ENCODE measurements at regions not wholly inside any gene's neighbourhood (a gene's known extent, or its start where the extent isn't known, plus 50 kb on each side); places are given as distances from the start of the nearest gene placed in this dataset.

DNA sequence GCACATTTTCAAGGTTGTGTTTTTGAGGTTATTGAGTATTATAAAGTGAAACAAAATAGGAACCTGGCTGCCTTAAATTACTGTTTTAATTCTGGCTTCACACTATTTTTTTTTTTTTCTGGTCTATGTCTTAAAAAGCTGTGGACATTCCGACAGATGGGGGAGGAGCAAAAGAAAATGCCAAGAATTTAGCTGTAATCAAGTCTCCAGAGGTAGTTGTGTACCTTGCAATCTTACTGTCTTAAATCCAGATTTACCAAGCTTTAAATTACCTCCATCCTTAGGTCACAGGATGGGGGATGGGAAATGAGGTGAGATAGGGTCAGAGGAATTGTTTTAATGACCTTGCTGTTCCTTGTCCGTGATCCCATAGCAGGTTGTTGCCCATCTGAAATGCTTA lies 182.8 kb downstream of the UTRN start:
- no peak for TF ChIP-seq EGR1 (IDR thresholded peaks at IDR 0.05)
- no peak for TF ChIP-seq RAD21 (IDR thresholded peaks at IDR 0.05; ENCODE audit: low read depth)
- TF ChIP-seq CEBPB (IDR thresholded peaks at IDR 0.05), result no peak
- no peak for TF ChIP-seq TAF1 (IDR thresholded peaks at IDR 0.05; ENCODE audit: low read depth)
- no peak for TF ChIP-seq REST (IDR thresholded peaks at IDR 0.05; ENCODE audit: low read depth)
- no peak for TF ChIP-seq EP300 (IDR thresholded peaks at IDR 0.05; ENCODE audit: borderline replicate concordance)
- no peak for TF ChIP-seq YY1 (IDR thresholded peaks at IDR 0.05; ENCODE audit: low read depth)
- no peak for TF ChIP-seq CREB1 (IDR thresholded peaks at IDR 0.05; ENCODE audit: low read depth)
- no peak for TF ChIP-seq FOXM1 (IDR thresholded peaks at IDR 0.05; ENCODE audit: borderline replicate concordance, low read depth)
- TF ChIP-seq, protein P1, sequence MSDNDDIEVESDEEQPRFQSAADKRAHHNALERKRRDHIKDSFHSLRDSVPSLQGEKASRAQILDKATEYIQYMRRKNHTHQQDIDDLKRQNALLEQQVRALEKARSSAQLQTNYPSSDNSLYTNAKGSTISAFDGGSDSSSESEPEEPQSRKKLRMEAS (IDR thresholded peaks at IDR 0.05), result no peak
